ENCODE measurements at regions not wholly inside any gene's neighbourhood (a gene's known extent, or its start where the extent isn't known, plus 50 kb on each side); places are given as distances from the start of the nearest gene placed in this dataset.

- Histone ChIP-seq H3K36me3 (ENCODE audit: control insufficient read depth in 1 of 2, insufficient read depth in 2 of 2, low read length in 2 of 2) (no peaks in the 10 kb centered on the region), H3K27me3 (ENCODE audit: insufficient read depth, low read length) (peaks cover 12% of the 10 kb centered on the region), H3K4me1 (ENCODE audit: control insufficient read depth in 1 of 2, insufficient read depth in 2 of 2, low read length in 2 of 2) (no peaks in the 10 kb centered on the region), H3K79me2 (ENCODE audit: insufficient read depth, low read length) (no peaks in the 10 kb centered on the region), H4K20me1 (ENCODE audit: insufficient read depth) (no peaks in the 10 kb centered on the region), H3K27ac (ENCODE audit: low read depth, low read length) (no peak overlapping the region), H2AFZ (ENCODE audit: low read depth, low read length, poor library complexity, severe bottlenecking) (no peak overlapping the region), H3K4me2 (ENCODE audit: low read length) (no peak overlapping the region), H3K9ac (ENCODE audit: low read length) (no peak overlapping the region), H3K9me2 (ENCODE audit: insufficient read depth) (no peaks in the 10 kb centered on the region), H3K9me3 (ENCODE audit: control insufficient read depth in 1 of 2, insufficient read depth in 1 of 2, low read depth in 1 of 2, low read length in 2 of 2) (no peaks in the 10 kb centered on the region), H3K4me3 (replicated peaks in 1 of 2; ENCODE audit: low read depth in 1 of 2, low read length in 2 of 2) (no peak overlapping the region)
- ChIA-PET CTCF (no interaction called here), POLR2A (no interaction called here), RAD21 (ENCODE audit: low non-redundant PET in 1 of 2, low total read pairs in 2 of 2, uncharacterized antibody in 2 of 2, unreplicated experiment in 2 of 2) (no interaction called here)
- TF ChIP-seq CBX3 (IDR thresholded peaks at IDR 0.05; ENCODE audit: low read depth) (no peak), CEBPB (IDR thresholded peaks at IDR 0.05; ENCODE audit: low read depth) (no peak)
- BruUV-seq (replicated peaks) = no TSS peak
- DNase-seq (ENCODE audit: low read depth, low spot score) (no peak), ATAC-seq (no peak)
- intact Hi-C loops (cut with micrococcal nuclease) = no loop called here
These were observed 198.5 kb downstream of the TTLL2 start for GRCh38 chr6:167523426-167523825.

GRCh38 chr6:167524261-167525111 lies 199.6 kb downstream of the TTLL2 start:
- Histone ChIP-seq H3K27me3 (ENCODE audit: insufficient read depth, low read length) (peaks cover 17% of the 10 kb centered on the region), H3K4me3 (replicated peaks in 1 of 2; ENCODE audit: low read depth in 1 of 2, low read length in 2 of 2) (no peak overlapping the region), H3K9me3 (ENCODE audit: control insufficient read depth in 1 of 2, insufficient read depth in 1 of 2, low read depth in 1 of 2, low read length in 2 of 2) (no peaks in the 10 kb centered on the region), H3K9me2 (ENCODE audit: insufficient read depth) (no peaks in the 10 kb centered on the region), H2AFZ (ENCODE audit: low read depth, low read length, poor library complexity, severe bottlenecking) (no peak overlapping the region), H4K20me1 (ENCODE audit: insufficient read depth) (no peaks in the 10 kb centered on the region), H3K4me1 (ENCODE audit: control insufficient read depth in 1 of 2, insufficient read depth in 2 of 2, low read length in 2 of 2) (no peaks in the 10 kb centered on the region), H3K9ac (ENCODE audit: low read length) (no peak overlapping the region), H3K27ac (ENCODE audit: low read depth, low read length) (no peak overlapping the region), H3K79me2 (ENCODE audit: insufficient read depth, low read length) (no peaks in the 10 kb centered on the region), H3K4me2 (ENCODE audit: low read length) (no peak overlapping the region), H3K36me3 (ENCODE audit: control insufficient read depth in 1 of 2, insufficient read depth in 2 of 2, low read length in 2 of 2) (no peaks in the 10 kb centered on the region)
- no peak for TF ChIP-seq ZBTB33 (IDR thresholded peaks at IDR 0.05; ENCODE audit: extremely low read depth, insufficient replicate concordance, low read length)
- no peak for TF ChIP-seq EZH2 (IDR thresholded peaks at IDR 0.05)
- TF ChIP-seq CBX3 (IDR thresholded peaks at IDR 0.05; ENCODE audit: low read depth) = no peak
- no peak for TF ChIP-seq RAD21 (IDR thresholded peaks at IDR 0.05; ENCODE audit: low read depth)
- TF ChIP-seq JUND (IDR thresholded peaks at IDR 0.05) = no peak
- no peak for TF ChIP-seq YY1 (IDR thresholded peaks at IDR 0.05; ENCODE audit: extremely low read depth, insufficient replicate concordance, low read depth, low read length)
- TF ChIP-seq SRF (IDR thresholded peaks at IDR 0.05; ENCODE audit: low read depth) = no peak
- TF ChIP-seq MAX (IDR thresholded peaks at IDR 0.05) = no peak
- no peak for TF ChIP-seq ATF3 (IDR thresholded peaks at IDR 0.05)
- TF ChIP-seq SP1 (IDR thresholded peaks at IDR 0.05; ENCODE audit: low read depth) = no peak
- no peak for TF ChIP-seq POLR2A (IDR thresholded peaks at IDR 0.05; ENCODE audit: borderline replicate concordance, extremely low read depth, insufficient read depth, insufficient read length)
- no peak for TF ChIP-seq ELF1 (IDR thresholded peaks at IDR 0.05; ENCODE audit: borderline replicate concordance, low read depth)
- intact Hi-C loops (cut with micrococcal nuclease) = no loop called here
- ChIA-PET RAD21 (ENCODE audit: low non-redundant PET in 1 of 2, low total read pairs in 2 of 2, uncharacterized antibody in 2 of 2, unreplicated experiment in 2 of 2) (no interaction called here), POLR2A (no interaction called here), CTCF (interaction anchor here (0.6 kb wide), 1 partner anchor 10 kb away, joined by 4 read pairs; no protein-coding TSS in a partner anchor)
- DNase-seq (ENCODE audit: low read depth, low spot score) (no peak), ATAC-seq (no peak)
- no TSS peak for BruUV-seq (replicated peaks)

Measured in HCT116 (cell line).